Colon (tissue), 2 donors: ENCODE measurements at regions not wholly inside any gene's neighbourhood (a gene's known extent, or its start where the extent isn't known, plus 50 kb on each side); places are given as distances from the start of the nearest gene placed in this dataset.
"Not testable (repeated sequence)": the region's sequence is repeated elsewhere in the genome, so short reads cannot be mapped to it uniquely, and the experiment has no call there.

Source experiments
- FAIRE-seq: peaks from 2 replicates; lab custom pipeline; 2012; peaks lifted over from hg19 to GRCh38; lab: Jason Lieb, UNC
- donor health status: control.
- donor health status: control.

GRCh38 chr21:35566874-35567273 is 493.5 kb downstream of the SETD4 start:
- no peak for FAIRE-seq

GRCh38 chr21:35565204-35565611 is 495.1 kb downstream of the SETD4 start:
- FAIRE-seq: no peak

- no peak for FAIRE-seq
These were observed 496.4 kb downstream of the SETD4 start for GRCh38 chr21:35563885-35564451.

- no peak for FAIRE-seq
These were observed 497.4 kb downstream of the SETD4 start for GRCh38 chr21:35562876-35563275.

GRCh38 chr21:35561116-35561515 is 499.2 kb downstream of the SETD4 start:
- FAIRE-seq: no peak

GRCh38 chr21:35559829-35560225 is 500.5 kb downstream of the SETD4 start:
- no peak for FAIRE-seq

- FAIRE-seq: no peak
These were observed 501.0 kb downstream of the SETD4 start for GRCh38 chr21:35559128-35559828.

- FAIRE-seq: no peak
These were observed 503.8 kb downstream of the SETD4 start for GRCh38 chr21:35556536-35556935.

- not testable (repeated sequence) for FAIRE-seq
These were observed 503.4 kb upstream of the RUNX1 start for GRCh38 chr21:35552483-35552882.

GRCh38 chr21:35548904-35549615 is 500.0 kb upstream of the RUNX1 start:
- FAIRE-seq: no peak

GRCh38 chr21:35547946-35548774 is 499.1 kb upstream of the RUNX1 start:
- FAIRE-seq: no peak

GRCh38 chr21:35543746-35544145 is 494.6 kb upstream of the RUNX1 start:
- FAIRE-seq: no peak

- FAIRE-seq: no peak
These were observed 492.0 kb upstream of the RUNX1 start for GRCh38 chr21:35540950-35541638.

- FAIRE-seq: no peak
These were observed 489.3 kb upstream of the RUNX1 start for GRCh38 chr21:35538386-35538785.

GRCh38 chr21:35537604-35538003 is 488.5 kb upstream of the RUNX1 start:
- FAIRE-seq: no peak

GRCh38 chr21:35533893-35534292 is 484.8 kb upstream of the RUNX1 start:
- no peak for FAIRE-seq

- FAIRE-seq: no peak
These were observed 481.7 kb upstream of the RUNX1 start for GRCh38 chr21:35530766-35531165.

GRCh38 chr21:35529171-35529863 is 480.2 kb upstream of the RUNX1 start:
- FAIRE-seq: no peak

- FAIRE-seq: no peak
These were observed 479.3 kb upstream of the RUNX1 start for GRCh38 chr21:35528116-35529042.

GRCh38 chr21:35527358-35527757 is 478.3 kb upstream of the RUNX1 start:
- no peak for FAIRE-seq
